ENCODE measurements at regions not wholly inside any gene's neighbourhood (a gene's known extent, or its start where the extent isn't known, plus 50 kb on each side); places are given as distances from the start of the nearest gene placed in this dataset.

- no peak for TF ChIP-seq CTCF (IDR thresholded peaks at IDR 0.05)
- TF ChIP-seq POLR2A (IDR thresholded peaks at IDR 0.05): no peak
These were observed 53.3 kb upstream of the EPS8L3 start for GRCh38 chr1:109816975-109817535.
